IgD-negative memory B cell (primary cell): ENCODE measurements at regions not wholly inside any gene's neighbourhood (a gene's known extent, or its start where the extent isn't known, plus 50 kb on each side); places are given as distances from the start of the nearest gene placed in this dataset.

Source experiments
- H3K27ac Mint-ChIP-seq, 3 donors: one replicate each; pipeline ENCODE4 v1.8.0; 2020 to 2022; ENCODE audit warnings: mild to moderate bottlenecking in 3 of 3, mixed read lengths in 3 of 3, moderate library complexity in 1 of 3
- H3K27me3 Mint-ChIP-seq: one replicate; pipeline ENCODE4 v1.8.0; 2021; ENCODE audit warnings: mixed read lengths
- H3K36me3 Mint-ChIP-seq: one replicate; pipeline ENCODE4 v1.8.0; 2020; ENCODE audit warnings: mild to moderate bottlenecking, mixed read lengths
- H3K4me1 Mint-ChIP-seq, 3 donors: one replicate each; pipeline ENCODE4 v1.8.0; 2020 to 2022; ENCODE audit warnings: mixed read lengths in 3 of 3, mild to moderate bottlenecking in 1 of 3
- H3K4me3 Mint-ChIP-seq, 4 donors: one replicate each; pipeline ENCODE4 v1.8.0; 2020 to 2022; ENCODE audit warnings: mild to moderate bottlenecking in 4 of 4, mixed read lengths in 4 of 4, moderate library complexity in 3 of 4
- H3K9me3 Mint-ChIP-seq, 3 donors: one replicate each; pipeline ENCODE4 v1.8.0; 2020 to 2021; ENCODE audit warnings: mixed read lengths in 3 of 3, mild to moderate bottlenecking in 1 of 3

DNA sequence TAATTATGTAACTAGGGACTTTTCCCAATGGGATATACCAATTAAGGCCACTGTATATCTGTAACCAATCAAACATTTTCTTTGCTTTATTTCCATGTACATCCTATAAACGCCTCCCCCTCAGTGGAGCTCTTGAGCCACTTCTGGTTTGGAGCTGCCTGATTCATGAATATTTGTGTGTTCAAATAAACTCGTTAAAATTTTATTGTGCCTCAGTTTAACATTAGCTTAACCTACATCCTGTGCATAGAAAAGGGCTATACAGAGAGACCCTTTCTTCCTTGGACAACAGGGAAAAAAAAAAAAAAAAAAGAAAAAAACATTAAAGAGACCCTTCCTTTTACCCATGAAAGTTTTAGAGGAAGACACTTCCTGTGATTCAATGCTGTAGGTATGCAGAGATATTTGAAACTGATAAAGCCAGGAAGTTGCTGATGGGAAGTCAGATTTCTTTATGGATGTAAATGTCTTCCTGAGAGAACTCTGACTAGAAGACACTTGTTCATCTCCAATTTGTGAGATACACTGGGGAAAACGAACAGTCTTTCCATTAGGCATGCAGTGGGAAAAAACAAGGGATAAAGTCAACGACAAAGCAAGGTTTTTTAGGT, 614.6 kb upstream of the SOX11 start:
- no peaks in the 10 kb centered on the region for H3K4me1 Mint-ChIP-seq
- no peak overlapping the region for H3K27ac Mint-ChIP-seq
- no peak overlapping the region for H3K4me3 Mint-ChIP-seq
- H3K9me3 Mint-ChIP-seq = peaks cover 2 to 8% (median 7%) of the 10 kb centered on the region in 3 donors
- no peaks in the 10 kb centered on the region for H3K36me3 Mint-ChIP-seq
- H3K27me3 Mint-ChIP-seq = no peaks in the 10 kb centered on the region

- no peak overlapping the region for H3K4me3 Mint-ChIP-seq
- no peaks in the 10 kb centered on the region for H3K36me3 Mint-ChIP-seq
- peaks cover 2 to 12% (median 5%) of the 10 kb centered on the region in 3 donors for H3K9me3 Mint-ChIP-seq
- no peak overlapping the region for H3K27ac Mint-ChIP-seq
- no peaks in the 10 kb centered on the region for H3K4me1 Mint-ChIP-seq
- no peaks in the 10 kb centered on the region for H3K27me3 Mint-ChIP-seq
These were observed 608.8 kb upstream of the SOX11 start for GRCh38 chr2:5083402-5083801.

GRCh38 chr2:5089409-5089808, 602.8 kb upstream of the SOX11 start:
- no peak overlapping the region for H3K4me3 Mint-ChIP-seq
- H3K4me1 Mint-ChIP-seq = no peaks in the 10 kb centered on the region
- no peaks in the 10 kb centered on the region for H3K27me3 Mint-ChIP-seq
- H3K9me3 Mint-ChIP-seq = peaks cover 0 to 5% (median 4%) of the 10 kb centered on the region in 3 donors
- no peaks in the 10 kb centered on the region for H3K36me3 Mint-ChIP-seq
- H3K27ac Mint-ChIP-seq = no peak overlapping the region

GRCh38 chr2:5093056-5093455, 599.1 kb upstream of the SOX11 start:
- no peaks in the 10 kb centered on the region for H3K4me1 Mint-ChIP-seq
- H3K27ac Mint-ChIP-seq = no peak overlapping the region
- no peak overlapping the region for H3K4me3 Mint-ChIP-seq
- H3K36me3 Mint-ChIP-seq = no peaks in the 10 kb centered on the region
- no peaks in the 10 kb centered on the region for H3K27me3 Mint-ChIP-seq
- H3K9me3 Mint-ChIP-seq = peaks cover 0 to 4% (median 2%) of the 10 kb centered on the region in 3 donors

GRCh38 chr2:5093518-5093917, 598.7 kb upstream of the SOX11 start:
- H3K4me3 Mint-ChIP-seq = no peak overlapping the region
- H3K27me3 Mint-ChIP-seq = no peaks in the 10 kb centered on the region
- H3K36me3 Mint-ChIP-seq = no peaks in the 10 kb centered on the region
- no peaks in the 10 kb centered on the region for H3K4me1 Mint-ChIP-seq
- peaks cover 0 to 4% (median 2%) of the 10 kb centered on the region in 3 donors for H3K9me3 Mint-ChIP-seq
- H3K27ac Mint-ChIP-seq = no peak overlapping the region

GRCh38 chr2:5094192-5094591, 598.0 kb upstream of the SOX11 start:
- Mint-ChIP-seq H3K9me3 (peaks cover under 1 to 9% (median 2%) of the 10 kb centered on the region in 3 donors), H3K27me3 (no peaks in the 10 kb centered on the region), H3K4me3 (no peak overlapping the region), H3K4me1 (no peaks in the 10 kb centered on the region), H3K27ac (no peak overlapping the region), H3K36me3 (no peaks in the 10 kb centered on the region)

DNA sequence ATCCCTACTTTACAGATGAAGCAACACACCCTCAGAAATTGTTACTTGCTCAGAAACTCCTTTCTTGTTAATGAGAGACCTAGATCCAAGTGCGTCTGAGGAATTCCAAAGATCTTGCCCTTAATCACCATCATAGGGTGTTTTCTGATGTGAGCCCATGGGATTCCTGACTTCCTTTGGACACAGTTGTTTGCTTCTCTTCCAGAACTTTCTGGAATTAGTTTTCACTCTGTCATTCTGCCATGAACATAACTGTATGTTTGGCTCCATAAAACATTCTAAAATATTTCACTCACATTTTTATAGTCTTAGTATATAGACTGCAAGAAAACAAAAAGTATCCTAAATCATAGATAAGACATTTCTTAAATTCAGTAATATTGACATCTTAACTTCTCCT, 593.9 kb upstream of the SOX11 start:
- peaks cover 2 to 12% (median 5%) of the 10 kb centered on the region in 3 donors for H3K9me3 Mint-ChIP-seq
- no peaks in the 10 kb centered on the region for H3K27me3 Mint-ChIP-seq
- no peaks in the 10 kb centered on the region for H3K4me1 Mint-ChIP-seq
- peaks cover 2% of the 10 kb centered on the region for H3K36me3 Mint-ChIP-seq
- no peak overlapping the region for H3K27ac Mint-ChIP-seq
- no peak overlapping the region for H3K4me3 Mint-ChIP-seq

DNA sequence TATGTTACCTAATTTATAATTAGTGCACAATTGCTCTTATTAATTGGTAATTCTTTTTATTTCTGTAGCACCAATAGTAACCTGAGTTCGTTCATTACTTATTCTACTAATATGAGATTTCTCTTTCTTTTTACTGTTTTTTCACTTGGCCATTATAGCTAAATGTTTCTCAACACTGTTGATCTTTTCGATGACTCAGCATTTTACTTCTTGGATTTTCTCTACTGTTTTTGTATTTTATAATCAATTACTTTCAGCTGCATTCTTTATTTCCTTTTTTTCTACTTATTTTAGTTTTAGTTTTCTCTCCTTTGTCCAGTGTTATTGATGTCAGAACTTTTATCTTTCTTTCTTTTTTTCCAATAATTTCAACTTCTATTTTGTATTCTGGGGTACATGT, 589.4 kb upstream of the SOX11 start:
- H3K9me3 Mint-ChIP-seq = peaks cover 0 to 22% (median 5%) of the 10 kb centered on the region in 3 donors
- H3K27ac Mint-ChIP-seq = no peak overlapping the region
- peaks cover 2% of the 10 kb centered on the region for H3K36me3 Mint-ChIP-seq
- H3K27me3 Mint-ChIP-seq = no peaks in the 10 kb centered on the region
- H3K4me3 Mint-ChIP-seq = no peak overlapping the region
- H3K4me1 Mint-ChIP-seq = no peaks in the 10 kb centered on the region

DNA sequence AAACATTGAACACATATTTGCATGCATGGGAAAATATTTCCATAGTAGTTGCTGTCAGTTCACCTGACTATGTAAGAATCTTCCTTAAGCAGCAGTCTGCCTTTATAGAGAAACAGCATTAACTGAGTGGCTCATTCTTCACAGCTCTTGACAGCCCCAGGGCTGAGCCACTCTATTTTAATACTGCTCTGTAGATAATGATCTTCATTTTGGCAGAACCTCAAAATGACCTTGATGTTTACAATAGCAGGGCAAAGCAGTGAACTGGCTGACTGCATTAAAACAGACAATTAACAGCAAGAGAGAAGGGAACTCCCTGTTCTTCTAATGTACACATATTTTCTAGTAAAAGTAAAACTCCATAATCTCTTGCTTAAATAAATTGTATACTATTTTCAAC, 580.6 kb upstream of the SOX11 start:
- no peaks in the 10 kb centered on the region for H3K4me1 Mint-ChIP-seq
- peaks cover 10 to 19% (median 13%) of the 10 kb centered on the region in 3 donors for H3K9me3 Mint-ChIP-seq
- no peaks in the 10 kb centered on the region for H3K27me3 Mint-ChIP-seq
- no peak overlapping the region for H3K4me3 Mint-ChIP-seq
- H3K27ac Mint-ChIP-seq = no peak overlapping the region
- H3K36me3 Mint-ChIP-seq = peaks cover 2% of the 10 kb centered on the region

DNA sequence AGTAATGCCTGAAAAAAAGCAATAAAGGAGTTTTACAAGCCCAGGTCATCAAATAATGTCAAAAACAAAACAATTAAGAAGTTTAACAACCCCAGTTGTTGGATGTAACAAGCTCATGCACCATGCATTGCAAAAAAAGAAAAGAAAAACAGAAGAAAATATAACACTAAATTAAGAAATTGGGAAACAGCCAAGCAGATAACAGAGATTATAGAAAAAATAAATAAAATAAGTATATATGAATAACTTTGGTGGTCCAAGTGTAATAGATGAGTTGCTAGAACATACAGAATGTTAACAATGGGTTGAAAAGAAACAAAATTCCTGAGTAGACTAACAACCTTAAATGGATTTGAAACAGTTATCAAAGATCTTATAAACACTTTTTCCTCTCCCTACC, 573.1 kb upstream of the SOX11 start:
- no peaks in the 10 kb centered on the region for H3K36me3 Mint-ChIP-seq
- H3K4me3 Mint-ChIP-seq = no peak overlapping the region
- H3K9me3 Mint-ChIP-seq = peaks cover 2 to 5% (median 3%) of the 10 kb centered on the region in 3 donors
- no peaks in the 10 kb centered on the region for H3K4me1 Mint-ChIP-seq
- H3K27ac Mint-ChIP-seq = no peak overlapping the region
- no peaks in the 10 kb centered on the region for H3K27me3 Mint-ChIP-seq

DNA sequence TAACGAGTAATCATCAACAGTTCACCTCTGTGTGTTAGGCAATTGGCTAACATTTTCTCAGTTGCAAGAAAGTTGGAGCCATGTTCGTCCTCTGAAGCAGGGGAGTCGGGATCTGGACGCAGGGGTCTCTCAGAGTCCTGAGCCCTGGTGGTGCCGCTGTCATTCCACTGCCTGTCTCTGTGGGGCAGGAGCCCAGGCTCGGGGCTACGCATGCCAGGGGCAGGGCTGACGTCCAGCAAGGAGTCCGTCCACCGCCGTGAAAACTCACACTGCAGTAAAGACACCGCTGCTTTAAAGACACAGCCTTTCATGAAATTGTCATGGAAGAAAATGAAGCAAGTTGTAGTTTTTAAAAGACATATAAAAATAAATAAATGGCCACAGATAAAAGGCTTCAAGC, 571.1 kb upstream of the SOX11 start:
- peak overlapping the region in 1 of 3 donors; percentile 65 for H3K27ac Mint-ChIP-seq
- H3K36me3 Mint-ChIP-seq = no peaks in the 10 kb centered on the region
- H3K27me3 Mint-ChIP-seq = no peaks in the 10 kb centered on the region
- H3K4me1 Mint-ChIP-seq = no peaks in the 10 kb centered on the region
- peaks cover 0 to 5% (median 0%) of the 10 kb centered on the region in 3 donors for H3K9me3 Mint-ChIP-seq
- no peak overlapping the region for H3K4me3 Mint-ChIP-seq

GRCh38 chr2:5121642-5122041, 570.5 kb upstream of the SOX11 start:
- Mint-ChIP-seq H3K4me1 (no peaks in the 10 kb centered on the region), H3K27me3 (no peaks in the 10 kb centered on the region), H3K4me3 (no peak overlapping the region), H3K27ac (no peak overlapping the region), H3K9me3 (peaks cover 0 to 5% (median 0%) of the 10 kb centered on the region in 3 donors), H3K36me3 (no peaks in the 10 kb centered on the region)

- no peaks in the 10 kb centered on the region for H3K27me3 Mint-ChIP-seq
- peaks cover under 1% of the 10 kb centered on the region for H3K36me3 Mint-ChIP-seq
- no peaks in the 10 kb centered on the region for H3K4me1 Mint-ChIP-seq
- H3K9me3 Mint-ChIP-seq = no peaks in the 10 kb centered on the region
- no peak overlapping the region for H3K27ac Mint-ChIP-seq
- no peak overlapping the region for H3K4me3 Mint-ChIP-seq
These were observed 568.5 kb upstream of the SOX11 start for GRCh38 chr2:5123582-5124196.

DNA sequence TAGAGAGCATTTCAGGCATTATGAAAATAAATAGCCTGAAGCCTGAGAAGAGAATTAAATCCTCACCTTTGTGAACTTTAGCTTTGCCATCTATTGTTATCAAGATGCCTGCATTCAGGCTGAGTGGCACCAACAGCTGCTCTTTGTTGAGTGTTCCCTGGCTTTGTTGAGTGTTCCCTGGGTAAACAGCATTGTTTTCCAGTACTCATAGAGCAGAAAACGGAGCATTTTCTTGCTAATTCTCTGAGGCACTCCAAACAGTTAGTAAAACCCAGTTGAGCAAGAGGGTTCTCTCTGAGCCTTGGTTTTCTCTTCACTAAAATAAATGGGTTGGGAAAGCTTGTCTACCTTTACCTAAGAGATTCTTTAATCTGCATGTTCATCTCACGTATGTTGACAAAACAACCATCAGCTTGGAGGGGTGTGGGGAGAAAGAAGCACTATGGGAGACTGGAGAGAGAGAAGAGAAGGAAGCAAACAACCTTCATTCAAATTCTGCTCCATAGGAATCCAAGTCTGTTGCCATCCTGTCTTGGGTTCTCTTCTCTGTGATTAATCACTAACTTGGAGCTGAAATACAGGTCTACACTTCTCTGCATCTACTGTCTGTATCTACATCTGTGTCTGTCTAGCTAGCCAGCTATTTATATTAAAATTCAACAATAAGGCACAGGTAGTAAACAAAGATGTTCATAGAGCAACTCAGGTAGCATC, 567.0 kb upstream of the SOX11 start:
- H3K4me3 Mint-ChIP-seq = no peak overlapping the region
- no peak overlapping the region for H3K27ac Mint-ChIP-seq
- no peaks in the 10 kb centered on the region for H3K9me3 Mint-ChIP-seq
- no peaks in the 10 kb centered on the region for H3K4me1 Mint-ChIP-seq
- no peaks in the 10 kb centered on the region for H3K27me3 Mint-ChIP-seq
- H3K36me3 Mint-ChIP-seq = peaks cover 1% of the 10 kb centered on the region

DNA sequence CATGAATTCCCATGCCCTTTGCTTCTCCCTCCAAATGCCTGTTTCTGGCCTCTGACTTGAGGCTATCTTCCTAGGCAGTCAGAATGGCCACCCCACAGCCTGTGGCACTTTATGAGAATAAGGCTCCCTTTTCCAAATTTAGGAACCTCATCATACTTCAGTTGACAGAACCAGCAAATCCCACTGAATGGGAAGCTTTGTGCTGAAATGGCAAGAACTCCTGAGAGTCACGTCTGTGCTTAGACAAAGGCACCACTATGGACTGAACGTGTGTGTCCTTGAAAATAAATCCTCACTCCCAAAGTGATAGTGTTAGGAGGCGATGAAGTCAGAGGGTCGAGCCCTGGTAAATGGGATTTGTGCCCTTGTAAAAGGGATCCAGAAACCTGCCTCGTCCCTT, 559.9 kb upstream of the SOX11 start:
- H3K9me3 Mint-ChIP-seq = peaks cover 3 to 7% (median 5%) of the 10 kb centered on the region in 3 donors
- H3K36me3 Mint-ChIP-seq = peaks cover 1% of the 10 kb centered on the region
- no peaks in the 10 kb centered on the region for H3K4me1 Mint-ChIP-seq
- H3K4me3 Mint-ChIP-seq = no peak overlapping the region
- no peak overlapping the region for H3K27ac Mint-ChIP-seq
- H3K27me3 Mint-ChIP-seq = no peaks in the 10 kb centered on the region

DNA sequence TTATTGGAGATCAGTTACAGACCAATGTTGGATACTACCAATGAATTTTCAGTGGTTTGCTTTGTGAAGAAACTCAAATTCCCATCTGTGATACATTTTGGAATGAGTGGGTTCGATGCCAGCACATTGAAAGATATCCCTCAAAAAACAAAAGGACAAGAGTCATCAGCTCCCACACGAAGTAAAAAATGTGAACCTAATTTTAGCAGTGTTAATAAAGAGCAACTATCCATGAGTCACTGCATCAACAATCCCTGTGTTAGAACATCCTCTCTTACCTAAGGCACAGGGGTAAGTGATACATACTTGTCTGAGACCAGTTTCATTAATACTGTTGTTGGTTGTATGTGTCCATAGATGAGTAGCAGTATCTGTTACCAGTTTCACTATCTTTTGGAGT, 551.8 kb upstream of the SOX11 start:
- H3K27ac Mint-ChIP-seq = no peak overlapping the region
- H3K4me3 Mint-ChIP-seq = no peak overlapping the region
- H3K36me3 Mint-ChIP-seq = no peaks in the 10 kb centered on the region
- no peaks in the 10 kb centered on the region for H3K4me1 Mint-ChIP-seq
- no peaks in the 10 kb centered on the region for H3K27me3 Mint-ChIP-seq
- peaks cover 0 to 9% (median 1%) of the 10 kb centered on the region in 3 donors for H3K9me3 Mint-ChIP-seq
